ENCODE measurements at regions not wholly inside any gene's neighbourhood (a gene's known extent, or its start where the extent isn't known, plus 50 kb on each side); places are given as distances from the start of the nearest gene placed in this dataset.

DNA sequence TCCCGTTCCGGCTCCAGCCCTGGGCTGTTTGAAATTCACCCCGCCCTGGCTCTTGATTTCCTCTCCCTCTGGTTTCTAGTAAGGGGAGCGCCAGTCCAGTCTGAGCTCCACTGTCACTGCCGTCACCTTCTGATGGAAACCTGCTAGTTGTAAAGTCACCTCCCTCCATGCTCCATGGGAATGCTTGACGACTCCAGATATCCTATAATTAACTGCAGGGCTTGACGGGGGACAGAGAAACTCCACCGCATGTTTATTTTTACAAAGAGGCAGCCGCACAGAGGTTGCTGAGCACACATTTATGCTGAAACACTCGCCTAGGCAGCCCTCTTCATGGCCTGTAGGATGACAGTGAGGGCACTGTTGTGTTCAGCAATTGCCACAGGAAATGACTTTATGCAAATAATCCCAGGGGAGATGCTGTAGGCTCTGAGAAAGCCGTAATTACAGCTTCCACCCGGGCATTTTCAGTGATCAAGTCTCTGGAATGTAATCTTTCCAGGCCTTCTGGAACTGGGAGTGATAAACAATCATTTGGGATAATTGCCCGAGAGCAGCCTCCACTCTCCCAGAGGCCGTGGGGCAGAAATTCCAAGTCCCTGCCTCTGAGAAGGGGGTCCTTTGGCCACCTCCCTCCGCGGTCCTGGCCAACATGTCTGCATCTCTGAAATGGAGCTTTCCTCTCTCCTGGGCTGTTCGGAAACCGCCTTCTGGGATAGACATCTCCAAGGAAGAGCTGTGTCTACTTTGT, 300.5 kb downstream of the KLF6 start:
- ChIA-PET POLR2A (ENCODE audit: low non-redundant PET) (no interaction called here), CTCF (no interaction called here)
- Histone ChIP-seq H3K27ac (ENCODE audit: low read depth, low read length, poor library complexity, severe bottlenecking) (peak overlapping the region; percentile 72), H3K36me3 (ENCODE audit: insufficient read depth, low read length, poor library complexity, severe bottlenecking) (no peaks in the 10 kb centered on the region), H3K27me3 (replicated peaks; ENCODE audit: insufficient read depth, low read depth, low read length, poor library complexity) (no peaks in the 10 kb centered on the region), H3K9me3 (ENCODE audit: low read depth, low read length, poor library complexity, severe bottlenecking) (no peaks in the 10 kb centered on the region), H3K4me3 (ENCODE audit: low read depth, low read length, poor library complexity, severe bottlenecking) (no peak overlapping the region), H3K4me1 (ENCODE audit: insufficient read depth, low read length, poor library complexity, severe bottlenecking) (peaks cover 28% of the 10 kb centered on the region)
- TF ChIP-seq, protein P1, sequence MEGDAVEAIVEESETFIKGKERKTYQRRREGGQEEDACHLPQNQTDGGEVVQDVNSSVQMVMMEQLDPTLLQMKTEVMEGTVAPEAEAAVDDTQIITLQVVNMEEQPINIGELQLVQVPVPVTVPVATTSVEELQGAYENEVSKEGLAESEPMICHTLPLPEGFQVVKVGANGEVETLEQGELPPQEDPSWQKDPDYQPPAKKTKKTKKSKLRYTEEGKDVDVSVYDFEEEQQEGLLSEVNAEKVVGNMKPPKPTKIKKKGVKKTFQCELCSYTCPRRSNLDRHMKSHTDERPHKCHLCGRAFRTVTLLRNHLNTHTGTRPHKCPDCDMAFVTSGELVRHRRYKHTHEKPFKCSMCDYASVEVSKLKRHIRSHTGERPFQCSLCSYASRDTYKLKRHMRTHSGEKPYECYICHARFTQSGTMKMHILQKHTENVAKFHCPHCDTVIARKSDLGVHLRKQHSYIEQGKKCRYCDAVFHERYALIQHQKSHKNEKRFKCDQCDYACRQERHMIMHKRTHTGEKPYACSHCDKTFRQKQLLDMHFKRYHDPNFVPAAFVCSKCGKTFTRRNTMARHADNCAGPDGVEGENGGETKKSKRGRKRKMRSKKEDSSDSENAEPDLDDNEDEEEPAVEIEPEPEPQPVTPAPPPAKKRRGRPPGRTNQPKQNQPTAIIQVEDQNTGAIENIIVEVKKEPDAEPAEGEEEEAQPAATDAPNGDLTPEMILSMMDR (conservative IDR thresholded peaks at IDR 0.05; ENCODE audit: low read depth, low read length) = no peak
- TF ChIP-seq EZH2 (IDR thresholded peaks at IDR 0.05; ENCODE audit: borderline replicate concordance, low read depth, low read length, poor library complexity, severe bottlenecking) = no peak
- DNase-seq (ENCODE audit: low spot score) = peak; percentile 91
- intact Hi-C loops (cut with micrococcal nuclease; ENCODE audit: unreplicated experiment) = no loop called here
- BruUV-seq (replicated peaks) = no TSS peak

DNA sequence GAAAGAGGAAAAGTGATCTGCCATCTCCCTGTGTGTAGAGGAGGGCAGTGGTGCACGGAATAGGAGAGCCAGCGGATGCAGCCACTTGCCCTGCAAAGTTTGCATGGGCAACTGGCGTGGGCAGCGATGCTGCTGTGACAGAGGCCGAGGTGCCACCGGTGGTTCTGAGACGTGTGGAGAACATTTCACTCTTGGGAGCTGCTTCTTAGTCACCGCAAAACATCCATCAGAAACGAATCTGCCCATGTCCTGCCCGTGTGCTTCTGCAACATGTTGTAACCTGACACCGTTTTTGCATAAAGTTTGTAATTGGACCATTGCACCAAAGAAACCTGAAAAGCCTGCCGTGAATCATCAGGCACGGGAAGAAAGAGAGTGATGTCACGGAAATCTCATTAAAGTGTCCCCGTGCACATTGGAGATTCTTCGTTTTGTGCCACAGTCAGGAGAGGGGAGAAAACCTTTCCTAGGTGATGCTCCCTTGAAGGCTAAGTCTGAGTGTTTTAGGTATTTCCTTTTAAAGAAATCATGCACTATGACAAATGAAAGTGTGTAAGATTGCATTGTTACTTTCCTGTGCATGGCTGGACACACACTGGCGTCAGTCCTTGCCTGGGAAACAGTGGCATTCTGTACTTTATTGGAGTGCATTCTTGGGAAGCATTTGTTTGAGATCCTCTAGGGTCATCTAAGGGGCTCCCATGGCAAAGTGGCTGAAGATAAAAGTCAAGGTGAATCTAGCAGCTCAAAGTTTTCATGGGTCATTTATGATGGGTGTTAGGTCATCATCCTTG, 302.6 kb downstream of the KLF6 start:
- no peak for TF ChIP-seq EZH2 (IDR thresholded peaks at IDR 0.05; ENCODE audit: borderline replicate concordance, low read depth, low read length, poor library complexity, severe bottlenecking)
- TF ChIP-seq, protein P1 (conservative IDR thresholded peaks at IDR 0.05; ENCODE audit: low read depth, low read length) = no peak
- intact Hi-C loops (cut with micrococcal nuclease; ENCODE audit: unreplicated experiment) = no loop called here
- no TSS peak for BruUV-seq (replicated peaks)
- H3K4me1 ChIP-seq (ENCODE audit: insufficient read depth, low read length, poor library complexity, severe bottlenecking) = peaks cover 28% of the 10 kb centered on the region
- DNase-seq (ENCODE audit: low spot score) = peak; percentile 95
- H3K36me3 ChIP-seq (ENCODE audit: insufficient read depth, low read length, poor library complexity, severe bottlenecking) = no peaks in the 10 kb centered on the region
- ChIA-PET POLR2A (ENCODE audit: low non-redundant PET) (no interaction called here), CTCF (no interaction called here)
- no peak overlapping the region for H3K4me3 ChIP-seq (ENCODE audit: low read depth, low read length, poor library complexity, severe bottlenecking)
- no peaks in the 10 kb centered on the region for H3K9me3 ChIP-seq (ENCODE audit: low read depth, low read length, poor library complexity, severe bottlenecking)
- H3K27me3 ChIP-seq (replicated peaks; ENCODE audit: insufficient read depth, low read depth, low read length, poor library complexity) = no peaks in the 10 kb centered on the region
- peak overlapping the region; percentile 29 for H3K27ac ChIP-seq (ENCODE audit: low read depth, low read length, poor library complexity, severe bottlenecking)

DNA sequence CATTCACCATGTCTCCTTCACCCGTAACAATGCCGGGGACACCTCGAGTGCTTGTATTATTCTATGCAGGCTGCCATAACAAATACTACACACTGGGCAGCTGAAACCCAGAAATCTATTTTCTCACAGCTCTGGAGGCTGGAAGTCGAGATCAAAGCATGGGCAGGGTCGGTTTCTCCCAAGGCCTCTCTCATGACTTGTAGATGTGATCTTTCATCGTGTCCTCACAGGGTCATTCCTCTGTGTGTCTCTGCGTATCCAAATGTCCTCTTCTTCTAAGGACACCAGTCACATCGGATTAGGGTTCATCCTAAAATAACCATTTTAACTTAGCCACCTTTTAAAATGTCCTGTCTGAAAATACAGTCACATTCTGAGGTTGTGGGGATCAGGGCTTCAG, 303.5 kb downstream of the KLF6 start:
- Histone ChIP-seq H3K27me3 (replicated peaks; ENCODE audit: insufficient read depth, low read depth, low read length, poor library complexity) (no peaks in the 10 kb centered on the region), H3K4me3 (ENCODE audit: low read depth, low read length, poor library complexity, severe bottlenecking) (no peak overlapping the region), H3K9me3 (ENCODE audit: low read depth, low read length, poor library complexity, severe bottlenecking) (no peaks in the 10 kb centered on the region), H3K36me3 (ENCODE audit: insufficient read depth, low read length, poor library complexity, severe bottlenecking) (no peaks in the 10 kb centered on the region), H3K4me1 (ENCODE audit: insufficient read depth, low read length, poor library complexity, severe bottlenecking) (peaks cover 28% of the 10 kb centered on the region), H3K27ac (ENCODE audit: low read depth, low read length, poor library complexity, severe bottlenecking) (no peak overlapping the region)
- no peak for DNase-seq (ENCODE audit: low spot score)
- BruUV-seq (replicated peaks) = no TSS peak
- POLR2A ChIA-PET (ENCODE audit: low non-redundant PET) = no interaction called here
- no peak for TF ChIP-seq EZH2 (IDR thresholded peaks at IDR 0.05; ENCODE audit: borderline replicate concordance, low read depth, low read length, poor library complexity, severe bottlenecking)
- TF ChIP-seq, protein P1 (conservative IDR thresholded peaks at IDR 0.05; ENCODE audit: low read depth, low read length) = no peak
- intact Hi-C loops (cut with micrococcal nuclease; ENCODE audit: unreplicated experiment) = no loop called here
- CTCF ChIA-PET = no interaction called here

Measured in A673 (cell line).